SHP77 (cell line): ENCODE measurements at regions not wholly inside any gene's neighbourhood (a gene's known extent, or its start where the extent isn't known, plus 50 kb on each side); places are given as distances from the start of the nearest gene placed in this dataset.
"Not testable (repeated sequence)": the region's sequence is repeated elsewhere in the genome, so short reads cannot be mapped to it uniquely, and the experiment has no call there.

Experiments
- DNase-seq, 2 experiments: peaks; one replicate each; lab custom pipeline; 2025; lab: John Stamatoyannopoulos, UW

DNA sequence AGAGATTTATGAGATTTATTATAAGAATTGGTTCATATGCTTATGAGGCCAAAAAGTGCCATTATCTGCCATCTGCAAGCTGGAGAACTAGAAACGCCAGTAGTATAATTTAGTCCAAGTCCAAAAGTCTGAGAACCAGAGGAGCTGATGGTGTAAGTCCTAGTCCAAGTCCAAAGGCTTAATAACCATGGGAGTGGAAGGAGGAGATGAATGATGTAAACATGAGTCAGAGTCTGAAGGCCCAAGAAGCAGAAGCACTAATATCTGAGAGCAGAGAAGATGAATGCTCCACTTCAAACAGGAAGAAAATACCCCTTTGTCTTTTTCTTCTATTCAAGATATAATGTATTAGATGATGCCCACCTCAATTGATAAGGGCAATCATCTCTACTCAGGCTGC, 185.7 kb downstream of the CGGBP1 start:
- no peak for DNase-seq

- DNase-seq = no peak
Measured at GRCh38 chr3:87867001-87867400, 191.8 kb downstream of the CGGBP1 start.

GRCh38 chr3:87856126-87856525, 202.7 kb downstream of the CGGBP1 start:
- no peak for DNase-seq

DNA sequence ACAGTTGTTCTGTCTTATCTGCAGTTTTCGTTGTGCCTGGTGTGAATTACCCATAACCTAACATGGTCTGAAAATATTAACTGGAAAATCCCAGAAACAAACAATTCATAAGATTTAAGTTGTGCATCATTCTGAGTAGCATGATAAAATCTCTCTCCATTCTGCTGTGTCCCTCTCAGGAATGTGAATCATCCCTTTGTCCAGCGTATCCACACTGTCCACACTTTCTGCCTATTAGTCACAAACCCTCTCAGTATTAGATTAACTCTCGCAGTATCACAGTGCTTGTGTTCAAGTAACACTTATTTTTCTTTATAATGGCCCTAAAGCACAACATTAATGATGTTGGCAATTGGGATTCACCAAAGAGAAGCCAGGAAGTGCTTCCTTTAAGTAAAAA, 203.2 kb downstream of the CGGBP1 start:
- no peak for DNase-seq

DNA sequence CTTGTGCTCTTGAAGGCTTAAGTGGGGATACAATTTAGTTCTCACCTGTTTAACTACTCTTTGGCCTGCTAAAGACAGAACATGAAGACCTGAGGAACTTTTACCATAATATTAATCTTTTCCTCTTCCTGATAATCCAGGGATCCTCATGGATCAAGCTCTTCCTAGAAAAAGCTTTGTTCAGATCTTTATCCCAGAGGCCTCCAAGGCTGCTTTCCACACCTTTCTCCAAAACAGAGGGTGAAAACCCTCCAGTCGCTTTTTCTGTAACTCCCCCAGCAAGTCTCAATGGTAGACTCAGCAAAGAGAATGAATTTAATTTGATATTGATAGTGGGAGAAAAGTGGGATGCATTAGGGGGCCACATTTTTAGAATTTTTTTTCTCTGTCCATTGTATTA, 203.6 kb downstream of the CGGBP1 start:
- DNase-seq = no peak

DNA sequence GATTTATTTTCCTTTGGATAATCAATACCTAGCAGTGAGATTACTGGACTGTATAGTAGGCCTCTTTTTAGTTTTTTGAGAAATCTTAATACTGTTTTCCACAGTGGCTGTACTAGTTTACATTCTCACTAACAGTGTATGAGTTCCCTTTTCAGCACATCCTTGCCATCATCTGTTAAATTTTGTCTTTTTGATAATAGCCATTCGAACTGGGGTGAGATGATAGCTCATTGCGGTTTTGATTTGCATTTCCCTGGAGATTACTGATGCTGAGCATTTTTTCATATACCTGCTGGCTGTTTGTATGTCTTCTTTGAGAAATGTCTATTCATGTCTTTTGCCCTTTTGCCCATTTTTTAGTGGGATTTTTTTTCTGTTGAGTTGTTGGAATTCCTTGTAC, 210.8 kb downstream of the CGGBP1 start:
- DNase-seq = no peak

DNA sequence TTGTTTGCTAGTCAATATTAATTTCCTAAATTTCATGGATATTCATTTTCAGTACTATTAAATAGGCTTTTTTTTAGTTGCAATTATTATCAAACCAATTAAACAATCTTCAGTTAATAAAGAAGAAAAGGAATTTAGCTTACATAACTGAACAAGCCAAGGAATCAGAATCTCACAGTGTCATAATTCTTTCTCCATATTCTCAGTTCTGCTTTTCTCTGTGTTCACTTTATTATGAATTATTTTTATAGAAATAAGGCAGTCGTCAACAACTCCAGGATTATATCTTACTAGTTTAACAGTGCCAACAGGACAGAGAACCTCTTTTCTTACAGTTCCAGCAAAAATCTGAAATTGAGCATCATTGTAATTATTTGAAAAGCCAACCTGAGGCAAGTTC, 221.7 kb downstream of the CGGBP1 start:
- no peak for DNase-seq

GRCh38 chr3:87836026-87836425, 222.8 kb downstream of the CGGBP1 start:
- DNase-seq = no peak

GRCh38 chr3:87835236-87835635, 223.6 kb downstream of the CGGBP1 start:
- no peak for DNase-seq

- DNase-seq = no peak
Measured at GRCh38 chr3:87834327-87834726, 224.5 kb downstream of the CGGBP1 start.

- DNase-seq = no peak
Measured at GRCh38 chr3:87833039-87833377, 225.8 kb downstream of the CGGBP1 start.

- no peak for DNase-seq
Measured at GRCh38 chr3:87828046-87828445, 230.8 kb downstream of the CGGBP1 start.

DNA sequence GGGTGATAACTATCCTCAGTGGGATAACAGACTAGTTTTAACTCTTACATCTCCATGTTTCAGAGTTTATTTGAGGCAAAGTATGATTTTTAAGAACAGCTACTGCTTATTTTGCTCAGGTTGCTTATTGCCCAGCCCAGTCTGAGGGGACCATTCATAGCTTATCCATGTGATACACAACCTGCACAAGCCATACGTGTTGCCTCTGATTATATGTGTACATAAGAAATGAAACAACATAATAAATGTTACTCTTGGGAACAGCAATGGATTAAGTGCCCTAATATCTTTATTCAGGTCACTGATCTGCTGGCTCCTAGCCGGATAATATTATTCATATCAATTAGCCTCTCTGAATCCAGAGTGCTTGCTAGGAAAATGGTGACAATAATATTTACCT, 236.2 kb downstream of the CGGBP1 start:
- no peak for DNase-seq

DNA sequence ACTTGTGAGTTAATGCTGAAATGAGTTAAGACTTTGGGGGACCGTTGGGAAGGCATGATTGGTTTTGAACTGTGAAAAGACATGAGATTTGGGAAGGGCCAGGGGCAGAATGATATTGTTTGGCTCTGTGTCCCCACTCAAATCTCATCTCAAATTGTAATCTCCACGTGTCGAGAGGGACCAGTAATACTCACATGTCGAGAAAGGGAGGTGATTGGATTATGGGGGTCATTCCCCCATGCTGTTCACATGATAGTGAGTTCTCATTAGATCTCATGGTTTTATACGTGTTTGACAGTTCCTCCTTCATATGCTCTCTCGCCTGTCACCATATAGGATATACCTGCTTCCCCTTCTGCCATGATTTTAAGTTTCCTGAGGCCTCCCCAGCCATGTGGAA, 245.3 kb downstream of the CGGBP1 start:
- not testable (repeated sequence) for DNase-seq

DNA sequence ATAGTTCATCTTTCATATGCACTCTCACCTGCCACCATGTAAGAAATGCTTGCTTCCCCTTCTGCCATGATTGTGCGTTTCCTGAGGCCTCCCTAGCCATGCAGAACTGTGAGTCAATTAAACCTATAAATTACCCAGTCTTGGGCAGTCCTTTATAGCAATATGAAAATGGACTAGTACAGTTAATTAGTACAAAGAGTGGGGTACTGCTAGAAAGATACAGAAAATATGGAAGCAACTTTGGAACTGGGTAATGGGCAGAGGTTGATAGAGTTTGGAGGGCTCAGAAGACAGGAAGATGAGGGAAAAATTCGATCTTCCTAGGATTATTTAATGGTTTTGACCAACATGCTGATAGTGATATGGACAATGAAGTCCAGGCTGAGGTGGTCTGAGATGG, 246.9 kb downstream of the CGGBP1 start:
- DNase-seq = no peak

- DNase-seq = no peak
Measured at GRCh38 chr3:87810452-87811016, 248.3 kb downstream of the CGGBP1 start.

DNA sequence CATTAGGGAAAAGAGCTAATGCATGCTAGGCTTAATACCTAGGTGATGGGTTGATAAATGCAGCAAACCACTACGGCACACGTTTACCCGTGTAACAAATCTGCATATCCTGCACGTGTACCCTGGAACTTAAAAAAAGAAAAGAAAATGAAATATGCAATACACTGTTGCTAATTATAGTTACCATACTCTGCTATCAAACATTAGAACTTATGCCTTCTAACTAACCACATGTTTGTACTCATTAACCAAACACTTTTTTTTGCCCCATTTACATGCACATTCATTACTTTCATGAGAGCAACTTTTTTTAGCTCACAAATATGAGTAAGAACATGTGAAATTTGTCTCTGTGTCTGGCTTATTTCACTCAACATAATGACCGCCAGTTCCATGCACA, 253.1 kb downstream of the CGGBP1 start:
- DNase-seq = no peak

DNA sequence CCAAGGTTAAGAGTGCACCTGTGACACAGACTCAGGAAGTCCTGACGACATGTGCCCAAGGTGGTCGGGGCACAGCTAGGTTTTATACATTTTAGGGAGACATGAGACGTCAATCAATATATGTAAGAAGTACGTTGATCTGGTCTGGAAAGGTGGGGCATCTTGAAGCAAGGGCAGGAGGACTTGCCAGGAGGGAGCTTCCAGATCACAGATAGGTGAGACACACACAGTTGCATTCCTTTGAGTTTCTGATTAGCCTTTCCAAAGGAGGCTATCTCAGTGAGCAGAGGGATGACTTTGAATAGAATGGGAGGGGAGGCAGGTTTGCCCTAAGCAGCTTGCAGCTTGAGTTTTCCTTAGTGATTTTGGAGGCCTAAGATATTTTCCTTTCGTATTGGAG, 257.4 kb downstream of the CGGBP1 start:
- DNase-seq = no peak

DNA sequence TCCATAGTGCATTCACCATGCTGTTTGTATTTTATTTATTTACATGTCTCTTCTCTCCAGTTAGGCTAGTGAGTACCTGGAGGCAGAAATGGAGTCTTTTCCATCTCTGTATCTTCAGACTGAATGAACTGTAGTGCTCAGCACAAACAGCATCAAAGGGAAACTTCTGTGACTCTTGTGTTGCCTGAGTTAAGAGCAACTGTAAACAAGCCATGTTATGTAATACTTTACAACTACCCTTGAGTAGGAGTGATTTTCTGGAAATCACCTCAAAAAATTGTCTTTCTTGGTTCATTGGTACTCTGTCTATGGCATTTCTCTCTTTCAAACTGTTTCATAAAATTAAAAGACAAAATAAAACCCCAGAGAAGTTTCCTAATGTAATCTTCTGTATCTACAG, 258.3 kb downstream of the CGGBP1 start:
- DNase-seq = no peak

GRCh38 chr3:87798567-87798947, 260.2 kb downstream of the CGGBP1 start:
- DNase-seq = no peak

- no peak for DNase-seq
Measured at GRCh38 chr3:87797872-87798566, 260.8 kb downstream of the CGGBP1 start.

DNA sequence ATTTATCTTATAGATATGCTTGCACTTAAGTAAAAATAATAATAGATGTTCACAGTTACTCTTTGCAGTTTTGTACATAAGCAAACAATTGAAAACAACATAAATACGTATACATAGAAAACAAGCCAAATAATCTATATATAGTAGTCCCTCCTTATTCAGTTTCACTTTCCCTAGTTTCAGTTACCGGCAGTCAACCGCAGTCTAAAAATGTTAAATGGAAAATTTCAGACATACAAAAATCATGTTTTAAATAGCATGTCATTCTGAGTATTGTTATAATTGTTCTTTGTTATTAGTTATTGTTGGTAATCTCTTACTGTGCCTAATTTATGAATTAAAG, 262.0 kb downstream of the CGGBP1 start:
- no peak for DNase-seq

DNA sequence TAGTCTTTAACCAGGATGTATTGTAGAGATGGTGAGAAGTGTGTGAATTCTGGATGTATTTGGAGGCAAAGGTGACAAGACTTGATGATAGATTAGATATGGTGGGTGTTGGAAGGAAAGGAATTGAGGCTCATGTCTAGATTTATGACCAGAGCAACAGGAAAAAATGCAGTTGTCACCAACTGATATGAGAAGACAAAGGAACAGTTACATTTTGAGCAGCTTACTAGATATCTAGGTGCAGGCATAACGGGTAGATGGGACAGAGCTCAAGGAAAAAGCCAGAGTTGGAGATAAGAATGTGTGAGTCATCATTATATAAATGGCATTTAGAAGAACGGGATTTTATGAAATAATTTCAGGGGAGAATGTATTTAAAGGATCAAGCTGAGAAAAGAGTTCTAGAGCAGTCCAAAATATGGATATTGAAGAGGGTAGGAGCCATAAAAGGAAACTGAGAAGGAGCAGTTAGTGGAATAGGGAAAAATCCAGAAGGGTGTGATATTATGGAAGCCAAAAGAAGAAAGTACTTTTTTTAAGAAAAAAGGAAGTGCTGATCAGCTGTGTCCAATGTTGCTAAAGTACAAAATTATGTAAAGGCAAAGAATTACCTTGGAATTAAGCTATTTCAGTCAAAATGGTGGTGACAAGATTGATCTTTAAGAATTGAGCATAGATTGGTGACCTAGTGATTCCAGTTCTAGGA, 262.5 kb downstream of the CGGBP1 start:
- DNase-seq = no peak

GRCh38 chr3:87795701-87796100, 263.1 kb downstream of the CGGBP1 start:
- no peak for DNase-seq
